GM18951 (cell line): ENCODE measurements at regions not wholly inside any gene's neighbourhood (a gene's known extent, or its start where the extent isn't known, plus 50 kb on each side); places are given as distances from the start of the nearest gene placed in this dataset.

ENCODE experiments used
- POLR2A ChIP-seq: IDR thresholded peaks from 4 replicates; pipeline ENCODE4 v1.6.1; 2011; ENCODE audit warnings: mild to moderate bottlenecking; ENCODE audit not compliant: insufficient read length, insufficient read depth; ENCODE audit errors: extremely low read depth
- in situ Hi-C: fragments of 300-500 bp; cut with MboI; formaldehyde crosslinking; loops from one replicate; pipeline ENCODE4 v1.12.0; 2022; ENCODE audit warnings: low sequenced_read_pairs, mixed read lengths, inconsistent platforms; ENCODE audit not compliant: unreplicated experiment

DNA sequence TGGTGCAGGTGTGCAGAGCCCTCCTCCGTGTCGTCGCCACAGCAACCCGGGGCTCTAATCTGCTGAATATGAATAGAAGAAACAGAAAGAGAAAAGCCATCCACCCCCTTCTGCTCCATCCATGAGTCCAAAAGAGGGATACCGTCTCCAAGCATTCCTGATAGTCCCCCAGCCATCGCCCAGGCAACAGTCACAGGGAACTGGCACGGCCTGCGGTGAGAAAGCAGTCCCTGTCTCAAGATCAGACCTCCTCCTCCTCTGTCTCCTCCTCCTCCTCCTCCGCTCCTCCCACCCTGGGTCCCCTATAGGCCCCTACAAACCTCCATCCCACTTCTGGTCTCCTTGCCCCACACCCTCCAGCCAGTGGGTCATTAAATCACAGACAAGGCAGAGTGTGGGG is 308.1 kb upstream of the MPDZ start:
- in situ Hi-C loops, result no loop called here
- TF ChIP-seq POLR2A, result no peak

DNA sequence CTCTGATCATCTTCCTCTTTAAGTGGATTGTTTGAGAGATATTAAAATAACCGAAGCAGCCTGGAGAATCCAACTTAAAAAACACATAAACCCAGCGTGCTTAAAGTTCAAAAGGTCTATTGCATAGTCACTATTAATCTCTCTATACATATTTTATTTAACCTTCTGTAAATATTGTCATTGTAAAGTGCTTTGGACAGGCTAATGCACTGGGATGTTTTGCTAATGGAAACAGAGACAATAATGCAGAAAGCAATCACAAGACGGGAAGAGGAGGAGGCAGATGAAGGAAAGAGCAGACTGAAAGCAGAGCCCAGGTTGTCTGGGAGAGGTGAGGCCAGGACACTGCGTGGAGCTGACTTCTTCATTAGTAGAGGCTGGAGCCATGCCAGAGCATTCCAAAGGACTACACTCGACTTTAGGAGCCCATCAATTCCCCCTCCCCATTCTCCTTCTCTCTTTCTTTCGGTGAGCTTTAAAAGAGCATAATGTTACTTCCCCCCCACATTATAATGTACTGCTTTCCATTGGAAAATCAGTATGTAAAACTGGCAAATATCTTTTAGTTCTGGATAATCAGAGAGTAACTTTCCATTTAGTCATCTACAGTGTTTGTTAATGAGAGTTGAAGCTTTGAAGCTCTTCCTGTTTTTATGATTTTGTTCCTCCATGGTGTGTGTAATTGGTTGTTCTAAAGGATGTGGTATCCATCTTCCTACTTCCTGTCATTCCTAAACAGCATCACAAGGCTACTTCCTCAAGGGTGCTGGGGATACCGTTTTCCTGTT is 307.3 kb upstream of the MPDZ start:
- TF ChIP-seq POLR2A, result no peak
- in situ Hi-C loops, result no loop called here

GRCh38 chr9:13580760-13581159 is 301.3 kb upstream of the MPDZ start:
- TF ChIP-seq POLR2A, result no peak
- in situ Hi-C loops, result no loop called here

GRCh38 chr9:13580131-13580530 is 300.6 kb upstream of the MPDZ start:
- no peak for TF ChIP-seq POLR2A
- in situ Hi-C loops, result no loop called here

- no peak for TF ChIP-seq POLR2A
- in situ Hi-C loops, result no loop called here
These were observed 296.6 kb upstream of the MPDZ start for GRCh38 chr9:13576101-13576500.

DNA sequence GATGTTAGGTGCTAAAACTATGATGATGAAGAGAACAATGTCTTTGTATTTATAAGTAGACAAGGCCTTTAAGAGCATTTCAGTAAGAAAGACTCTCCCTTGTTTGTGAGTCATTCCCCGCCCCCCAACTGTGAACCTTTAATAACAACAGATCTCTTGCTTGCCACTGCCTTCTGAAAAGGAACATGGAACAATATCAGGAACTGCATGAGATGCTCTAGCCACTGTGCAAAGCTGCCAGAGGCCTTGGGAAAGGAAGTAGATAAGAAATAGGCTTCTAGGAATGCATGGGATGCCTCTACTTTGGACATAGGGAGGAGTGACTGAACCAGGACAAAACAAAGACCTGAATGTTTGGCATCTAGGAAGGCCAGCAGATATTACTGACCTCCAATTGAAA is 296.1 kb upstream of the MPDZ start:
- in situ Hi-C loops, result no loop called here
- no peak for TF ChIP-seq POLR2A

DNA sequence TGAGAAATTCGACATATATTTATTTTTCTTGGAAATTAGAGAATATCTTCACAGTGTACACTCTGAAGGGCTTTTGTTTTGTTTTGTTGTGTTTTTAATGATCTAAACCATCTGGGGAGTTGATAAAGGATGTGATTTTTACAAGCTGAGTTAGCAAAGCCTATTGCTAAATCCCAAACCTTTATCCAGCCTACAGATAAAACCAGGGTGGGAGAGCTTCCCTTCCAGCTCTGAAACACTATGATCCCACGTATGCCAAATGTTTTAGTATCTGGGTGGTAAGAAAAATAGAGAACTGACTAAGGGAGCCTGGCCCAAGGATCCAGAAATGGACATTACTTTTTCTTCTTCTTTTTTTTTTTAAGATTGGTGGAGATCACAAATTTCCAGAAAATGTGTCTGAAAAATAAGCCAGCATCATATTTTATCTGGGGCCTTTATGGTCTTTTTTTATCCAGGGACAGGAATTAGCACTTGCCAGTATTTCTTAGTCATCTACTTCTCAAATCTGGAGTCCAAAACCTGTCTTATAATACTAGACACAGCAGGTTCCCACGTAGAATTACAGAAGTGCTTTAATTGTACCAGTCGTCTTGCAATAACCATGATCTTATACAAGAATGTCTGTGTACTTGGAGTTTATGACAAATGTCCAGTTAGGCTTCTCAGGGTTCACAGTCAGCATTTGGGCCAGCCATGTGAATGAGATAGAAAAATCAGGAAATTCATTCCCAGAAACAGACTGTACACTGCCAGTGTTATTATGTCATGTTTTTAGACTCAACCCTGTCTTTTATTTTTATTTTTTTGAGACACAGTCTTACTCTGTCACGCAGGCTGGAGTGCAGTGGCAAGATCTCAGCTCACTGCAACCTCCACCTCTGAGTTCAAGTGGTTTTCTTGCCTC is 290.8 kb upstream of the MPDZ start:
- in situ Hi-C loops, result no loop called here
- TF ChIP-seq POLR2A, result no peak

DNA sequence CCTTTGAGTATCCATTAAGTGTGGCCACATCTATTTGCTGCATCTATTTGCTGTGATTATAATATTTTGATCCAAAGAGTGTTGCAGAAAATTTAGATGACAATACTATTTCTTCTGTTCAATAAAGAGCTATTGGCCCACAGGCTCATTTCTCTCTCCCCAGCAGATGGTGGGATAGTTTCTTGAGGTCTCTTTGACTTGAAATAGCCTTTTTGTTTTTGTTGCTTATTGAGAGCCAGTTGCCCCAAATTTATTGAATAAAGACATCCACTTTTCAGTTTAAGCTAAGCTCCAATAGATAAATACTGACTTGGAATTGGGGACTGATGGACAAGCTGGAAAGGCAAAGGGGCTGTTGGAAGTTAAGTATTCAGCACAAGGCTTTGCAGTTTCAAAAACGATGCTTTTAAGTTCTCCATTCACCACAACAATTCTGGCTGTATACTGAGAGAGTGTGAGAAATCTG is 290.1 kb upstream of the MPDZ start:
- in situ Hi-C loops, result no loop called here
- TF ChIP-seq POLR2A, result no peak

GRCh38 chr9:13568841-13569601 is 289.5 kb upstream of the MPDZ start:
- no peak for TF ChIP-seq POLR2A
- in situ Hi-C loops, result no loop called here

DNA sequence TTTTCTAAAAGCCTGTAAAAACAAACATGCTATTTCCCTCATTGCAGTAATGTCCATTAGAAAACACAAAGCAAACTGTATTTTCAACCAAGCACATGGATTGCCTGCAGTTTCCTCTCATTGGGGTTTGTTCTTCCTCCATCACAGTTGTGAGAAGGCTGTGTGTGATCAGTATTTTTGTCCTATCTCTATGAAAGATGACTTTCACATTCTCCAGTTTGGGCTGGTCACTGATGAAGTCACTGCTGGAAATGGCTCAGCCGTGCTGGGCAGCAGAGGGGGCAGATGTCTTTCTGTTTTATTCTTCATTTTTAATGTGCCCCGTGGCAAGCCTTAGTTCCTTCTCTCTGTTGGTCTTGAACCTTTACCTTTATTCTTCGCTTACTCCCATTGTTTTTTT is 288.9 kb upstream of the MPDZ start:
- TF ChIP-seq POLR2A, result no peak
- in situ Hi-C loops, result no loop called here

GRCh38 chr9:13567833-13568232 is 288.3 kb upstream of the MPDZ start:
- in situ Hi-C loops, result no loop called here
- no peak for TF ChIP-seq POLR2A

- in situ Hi-C loops, result no loop called here
- no peak for TF ChIP-seq POLR2A
These were observed 278.3 kb upstream of the MPDZ start for GRCh38 chr9:13557746-13558145.

- TF ChIP-seq POLR2A, result no peak
- in situ Hi-C loops, result no loop called here
These were observed 277.2 kb upstream of the MPDZ start for GRCh38 chr9:13556656-13557055.
